Neutrophil (primary cell): ENCODE measurements at regions not wholly inside any gene's neighbourhood (a gene's known extent, or its start where the extent isn't known, plus 50 kb on each side); places are given as distances from the start of the nearest gene placed in this dataset.

Source experiments
- H3K27ac ChIP-seq: fragments of 200-600 bp; sonication (generic); 2 replicates; pipeline ENCODE4 v1.5.1; 2016; ENCODE audit warnings: mild to moderate bottlenecking, moderate library complexity
- H3K27me3 ChIP-seq: fragments of 200-600 bp; sonication (generic); 2 replicates; pipeline ENCODE4 v1.6.0; 2016; ENCODE audit warnings: mild to moderate bottlenecking
- H3K36me3 ChIP-seq: fragments of 200-600 bp; sonication (generic); 2 replicates; pipeline ENCODE4 v1.5.1; 2017
- H3K4me1 ChIP-seq, 2 experiments: fragments of 200-600 bp in 1 of 2; sonication (generic) in 1 of 2; 1 replicate in 1 of 2; 2 replicates in 1 of 2; pipeline versions ENCODE4 v1.5.1 to v1.6.1; 2013 to 2016; ENCODE audit warnings: low read depth in 1 of 2, low read length in 1 of 2, mild to moderate bottlenecking in 1 of 2, moderate library complexity in 1 of 2; ENCODE audit not compliant: control insufficient read depth in 1 of 2, insufficient read depth in 1 of 2
- H3K4me3 ChIP-seq, 2 experiments: fragments of 200-600 bp in 1 of 2; sonication (generic) in 1 of 2; 1 replicate in 1 of 2; 2 replicates in 1 of 2; pipeline ENCODE4 v1.5.1; 2013 to 2016; ENCODE audit warnings: low read depth in 1 of 2, low read length in 1 of 2, mild to moderate bottlenecking in 1 of 2, moderate library complexity in 1 of 2
- H3K9me3 ChIP-seq: fragments of 200-600 bp; sonication (generic); 2 replicates; pipeline ENCODE4 v1.5.1; 2016
- CTCF ChIP-seq: fragments of 200-600 bp; sonication (generic); IDR thresholded peaks from 2 replicates; pipeline ENCODE4 v1.5.1; 2016; ENCODE audit warnings: antibody characterized with exemption

- H3K27ac ChIP-seq = no peak overlapping the region
Observed at GRCh38 chr2:64722291-64723044, 68.8 kb upstream of the SERTAD2 start.

GRCh38 chr2:64727013-64727767 is 73.5 kb upstream of the SERTAD2 start:
- Histone ChIP-seq H3K9me3 (no peaks in the 10 kb centered on the region), H3K4me1 (peaks cover 31 to 41% of the 10 kb centered on the region in 2 experiments), H3K27me3 (no peaks in the 10 kb centered on the region), H3K36me3 (no peaks in the 10 kb centered on the region), H3K4me3 (peak overlapping the region in 1 of 2 experiments; percentile 31), H3K27ac (peak overlapping the region; percentile 70)
- no peak for TF ChIP-seq CTCF

More at GRCh38 chr2:64722291-64723044, 68.8 kb upstream of the SERTAD2 start:
- no peaks in the 10 kb centered on the region for H3K36me3 ChIP-seq
- no peaks in the 10 kb centered on the region for H3K9me3 ChIP-seq
- H3K4me3 ChIP-seq = no peak overlapping the region
- peaks cover 12 to 32% of the 10 kb centered on the region in 2 experiments for H3K4me1 ChIP-seq
- H3K27me3 ChIP-seq = no peaks in the 10 kb centered on the region
- no peak for TF ChIP-seq CTCF

- H3K4me1 ChIP-seq = peaks cover 32 to 44% of the 10 kb centered on the region in 2 experiments
- no peaks in the 10 kb centered on the region for H3K9me3 ChIP-seq
- TF ChIP-seq CTCF = no peak
- H3K36me3 ChIP-seq = no peaks in the 10 kb centered on the region
- peak overlapping the region; percentile 70 for H3K27ac ChIP-seq
- no peaks in the 10 kb centered on the region for H3K27me3 ChIP-seq
- no peak overlapping the region for H3K4me3 ChIP-seq
Observed at GRCh38 chr2:64727843-64728463, 74.2 kb upstream of the SERTAD2 start.

- H3K27ac ChIP-seq = peak overlapping the region; percentile 85
- H3K4me3 ChIP-seq = peak overlapping the region; percentile 19 to 54
- no peaks in the 10 kb centered on the region for H3K36me3 ChIP-seq
- no peaks in the 10 kb centered on the region for H3K27me3 ChIP-seq
- TF ChIP-seq CTCF = no peak
- peaks cover 38 to 44% of the 10 kb centered on the region in 2 experiments for H3K4me1 ChIP-seq
- H3K9me3 ChIP-seq = no peaks in the 10 kb centered on the region
Observed at GRCh38 chr2:64730551-64731262, 77.0 kb upstream of the SERTAD2 start.

GRCh38 chr2:64731263-64731643 is 77.5 kb upstream of the SERTAD2 start:
- TF ChIP-seq CTCF = no peak
- peak overlapping the region; percentile 15 to 54 for H3K4me3 ChIP-seq
- no peaks in the 10 kb centered on the region for H3K36me3 ChIP-seq
- H3K27me3 ChIP-seq = no peaks in the 10 kb centered on the region
- no peaks in the 10 kb centered on the region for H3K9me3 ChIP-seq
- H3K4me1 ChIP-seq = peaks cover 38 to 42% of the 10 kb centered on the region in 2 experiments
- peak overlapping the region; percentile 85 for H3K27ac ChIP-seq
